Posterior vena cava (tissue), 2 donors: ENCODE measurements at regions not wholly inside any gene's neighbourhood (a gene's known extent, or its start where the extent isn't known, plus 50 kb on each side); places are given as distances from the start of the nearest gene placed in this dataset.

Experiments used
- DNase-seq: peaks from one replicate; pipeline ENCODE4 v3.0.0-alpha.2; 2020; ENCODE audit warnings: low spot score
- intact Hi-C, 2 donors: fragments of 100-400 bp; cut with DNase I; formaldehyde crosslinking; loops; one replicate each; pipeline versions ENCODE4 v1.14.1 to v1.14.2; 2022 to 2023
- donor health status: DM: yes; HTN: yes; CAD: no.
- donor health status: DM: yes; HTN: yes; CAD: no.

DNA sequence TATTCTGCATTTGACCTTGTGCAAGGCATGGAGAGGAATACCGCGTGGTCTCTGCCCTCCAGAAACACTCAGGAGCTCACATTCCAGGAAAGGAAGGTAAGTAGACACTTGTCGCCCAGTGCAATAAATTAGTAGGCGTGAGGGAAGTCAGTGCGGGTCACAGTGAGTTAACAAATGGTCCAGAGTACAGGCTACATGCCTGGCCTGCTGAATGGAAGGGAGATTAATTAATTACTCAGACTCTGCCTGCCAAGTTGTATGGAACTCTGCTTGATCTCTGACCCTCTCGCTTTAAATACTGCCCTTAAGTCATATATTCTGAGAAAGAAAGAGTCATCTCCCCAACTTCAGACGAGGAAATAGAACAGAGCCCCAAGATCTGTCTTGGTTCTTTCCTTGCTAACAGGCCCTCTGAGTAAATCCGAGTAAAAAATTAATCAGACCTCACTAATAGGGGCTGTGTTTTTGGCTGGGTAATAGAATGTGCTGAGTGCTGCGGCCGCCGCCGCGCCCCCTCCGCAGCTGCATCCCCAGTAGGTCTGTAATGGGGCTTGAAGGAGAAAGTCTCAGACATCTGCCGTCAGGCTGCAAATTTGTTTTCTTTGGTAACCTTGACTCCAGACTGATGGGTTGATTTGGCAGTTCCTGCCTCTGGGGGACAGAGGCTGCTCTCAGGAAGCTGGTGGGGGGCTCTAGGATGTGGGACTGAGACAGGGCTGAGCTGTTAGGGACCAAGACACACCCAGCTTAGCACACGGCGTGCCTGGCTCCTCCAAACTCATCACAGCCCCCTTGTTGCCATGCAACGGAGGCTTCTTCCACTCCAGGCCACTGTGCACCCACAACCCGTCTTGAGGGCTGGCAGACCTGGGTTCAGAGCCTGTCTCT, 144.4 kb downstream of the NSG2 start:
- intact Hi-C loops: no loop called here
- no peak for DNase-seq

DNA sequence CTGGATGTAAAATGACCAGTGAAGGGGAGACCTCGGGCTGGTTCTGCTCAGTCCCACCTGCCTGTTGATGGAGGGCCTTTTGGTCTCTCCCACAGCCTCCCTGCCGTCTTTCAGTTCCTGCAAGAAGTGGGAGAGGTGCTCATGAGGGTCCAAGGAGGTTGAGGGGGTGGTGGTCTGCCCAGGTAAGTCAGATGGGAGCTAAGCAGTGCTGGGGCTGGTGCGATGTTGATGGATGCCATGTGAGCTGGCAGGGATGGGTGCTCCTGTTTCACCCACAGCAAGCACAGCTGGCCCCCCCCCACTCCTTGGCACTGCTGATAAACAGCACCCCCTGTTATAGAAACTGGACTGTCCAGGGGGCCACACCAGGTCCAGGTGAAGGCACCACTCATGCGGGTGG, 145.6 kb downstream of the NSG2 start:
- DNase-seq: no peak
- intact Hi-C loops: no loop called here

- no peak for DNase-seq
- intact Hi-C loops: no loop called here
Observed at GRCh38 chr5:174191850-174192655, 146.5 kb downstream of the NSG2 start.

DNA sequence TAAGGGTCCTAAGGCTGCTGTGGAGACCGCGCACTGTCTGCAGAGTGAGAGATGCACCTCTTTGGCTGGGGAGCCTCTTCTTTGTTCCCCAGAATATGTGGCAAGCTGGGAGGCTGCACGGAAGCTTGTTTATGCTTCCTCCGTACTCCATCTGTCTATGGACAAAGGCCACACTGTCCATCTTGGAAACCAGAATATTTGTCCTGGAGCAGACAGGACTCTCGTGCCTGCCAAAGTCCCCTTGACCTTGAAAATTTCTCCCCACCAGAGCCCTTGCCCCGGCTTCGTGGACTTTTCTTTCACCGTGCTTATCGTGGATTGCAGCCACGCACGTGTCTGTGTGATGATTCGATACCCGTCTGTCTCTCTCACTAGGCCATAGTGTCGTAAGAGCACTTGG, 147.4 kb downstream of the NSG2 start:
- intact Hi-C loops: no loop called here
- no peak for DNase-seq

DNA sequence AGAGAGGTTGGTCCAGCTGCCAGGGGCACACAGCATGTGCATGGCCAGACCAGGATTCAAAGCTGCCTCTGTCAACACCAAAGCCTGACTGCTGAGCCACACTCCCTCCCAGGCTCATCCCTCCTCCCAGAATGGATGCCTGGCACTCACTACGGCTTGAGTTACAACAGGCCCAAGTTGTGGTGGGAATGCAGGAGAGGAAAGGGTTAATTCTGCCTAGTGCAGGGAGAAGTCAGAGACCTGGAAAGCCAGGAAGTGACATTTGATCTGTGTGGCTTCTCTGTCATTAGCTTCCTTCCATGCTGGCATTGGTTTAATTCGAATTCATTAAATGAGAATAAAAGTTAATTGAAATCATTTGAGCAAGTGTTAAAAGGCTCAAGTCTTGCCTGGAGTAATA, 150.0 kb downstream of the NSG2 start:
- no peak for DNase-seq
- intact Hi-C loops: no loop called here

DNA sequence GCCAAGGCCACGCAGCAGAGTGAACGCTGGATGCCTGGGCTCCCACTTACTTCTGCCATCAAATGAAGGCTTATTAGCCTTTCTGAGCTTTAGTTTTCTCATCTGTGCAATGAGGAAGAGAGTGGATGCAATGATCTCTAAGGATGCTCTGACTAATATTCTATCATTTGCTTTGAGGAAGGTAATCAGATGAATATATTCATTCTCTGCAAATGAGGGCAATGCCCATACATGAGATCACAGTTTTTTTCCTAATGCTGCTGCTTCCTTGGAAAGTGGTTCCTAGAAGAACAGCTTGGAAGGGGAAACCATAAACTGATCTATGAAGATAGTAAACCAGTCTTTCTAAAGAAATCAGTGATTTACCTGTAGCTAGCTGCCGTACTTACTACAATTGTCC, 152.4 kb downstream of the NSG2 start:
- intact Hi-C loops: no loop called here

DNA sequence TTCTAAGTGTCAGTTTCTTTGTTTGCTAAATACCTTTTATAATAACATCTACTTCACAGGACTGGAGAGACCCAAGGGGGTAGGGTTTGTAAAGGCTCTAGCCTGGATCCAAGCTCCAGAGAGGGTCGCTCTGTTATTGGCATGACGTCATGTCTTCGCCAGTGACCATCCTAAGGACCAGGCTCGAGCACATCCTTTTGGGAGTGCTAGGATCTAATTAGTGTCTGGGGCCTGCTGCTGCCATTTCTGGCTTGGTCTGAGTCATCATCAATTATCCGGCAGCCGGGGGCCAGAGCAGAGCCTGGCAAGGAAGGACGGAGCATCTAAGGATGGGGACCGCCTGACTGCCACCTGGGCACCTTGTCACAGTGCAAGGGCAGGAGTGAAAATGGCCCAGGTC, 153.0 kb downstream of the NSG2 start:
- DNase-seq: no peak
- intact Hi-C loops: no loop called here

More for the DNA sequence above, 152.4 kb downstream of the NSG2 start:
- no peak for DNase-seq

DNA sequence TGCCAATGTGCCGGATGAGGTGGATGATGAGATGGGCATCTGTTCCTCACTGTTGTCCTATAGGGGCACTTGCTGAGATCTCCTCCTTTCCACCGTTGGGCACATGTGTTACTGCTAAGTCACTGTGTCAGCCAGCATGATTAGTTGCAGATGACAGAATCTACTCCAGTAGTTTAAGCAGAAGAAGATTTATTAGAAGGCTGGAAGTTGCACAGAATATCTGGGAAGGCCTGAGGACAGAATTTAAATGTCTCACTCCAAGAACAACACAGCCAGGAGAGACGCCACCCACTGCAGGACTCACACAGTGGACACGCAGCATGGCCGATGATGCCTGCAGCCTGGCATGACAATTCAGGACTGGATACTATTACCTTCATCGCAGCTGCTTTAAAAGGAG, 157.5 kb downstream of the NSG2 start:
- intact Hi-C loops: no loop called here
- DNase-seq: no peak

GRCh38 chr5:174204535-174205313, 159.2 kb downstream of the NSG2 start:
- no peak for DNase-seq
- intact Hi-C loops: no loop called here

- intact Hi-C loops: no loop called here
- DNase-seq: no peak
Observed at GRCh38 chr5:174205939-174206338, 160.4 kb downstream of the NSG2 start.

DNA sequence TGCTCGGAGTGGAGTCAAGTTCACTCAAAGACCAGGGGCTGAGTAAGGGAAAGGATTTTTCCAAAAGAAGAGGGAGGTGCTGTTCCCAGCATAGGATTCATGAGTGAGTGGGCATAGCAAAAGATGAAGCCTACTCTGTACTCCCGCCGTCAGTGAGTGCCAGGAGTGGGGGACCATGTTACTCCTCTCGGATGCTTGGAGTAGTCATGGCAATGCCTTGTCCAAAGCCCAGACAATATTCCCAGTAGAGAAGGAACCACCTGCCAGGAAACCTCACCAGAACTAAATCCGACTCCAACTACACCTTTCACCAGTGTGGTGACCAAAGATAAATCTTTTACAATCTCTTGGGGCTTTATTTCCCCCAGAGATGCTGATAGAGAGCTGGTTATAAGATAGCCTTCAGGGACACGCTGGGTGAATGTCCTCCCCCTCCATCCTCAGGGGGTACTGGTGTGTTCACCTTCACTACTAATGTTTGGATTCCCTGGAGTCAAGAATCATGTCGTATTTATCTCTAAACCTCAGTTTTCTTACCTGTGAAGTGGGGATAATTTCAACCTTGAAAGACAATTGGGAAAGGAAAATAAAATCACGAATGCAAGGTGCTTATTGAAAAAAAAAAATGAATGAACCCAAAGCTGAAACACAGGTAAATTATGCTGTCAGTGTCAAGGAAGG, 165.2 kb downstream of the NSG2 start:
- intact Hi-C loops: no loop called here
- DNase-seq: no peak

- no peak for DNase-seq
- intact Hi-C loops: no loop called here
Observed at GRCh38 chr5:174211277-174211626, 165.7 kb downstream of the NSG2 start.

GRCh38 chr5:174217527-174217926, 172.0 kb downstream of the NSG2 start:
- intact Hi-C loops: no loop called here
- no peak for DNase-seq

DNA sequence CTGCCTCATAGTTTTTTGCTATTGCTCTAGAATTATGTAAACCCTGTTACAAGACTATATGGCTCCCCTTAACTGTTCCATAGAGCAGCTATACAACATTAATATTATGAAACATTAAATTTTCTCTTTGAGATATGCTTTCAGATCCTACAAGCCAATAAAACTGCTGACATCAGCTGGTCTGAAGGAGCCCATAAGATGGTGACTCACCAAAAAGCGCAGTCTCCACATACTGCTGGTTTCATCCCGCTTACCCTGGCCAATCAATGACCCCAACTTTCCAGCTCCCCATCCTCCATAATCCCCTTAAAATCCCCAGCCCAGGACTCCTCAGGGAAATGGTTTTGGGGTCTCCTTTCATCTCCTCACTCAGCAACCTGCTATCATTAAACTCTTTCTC, 172.7 kb downstream of the NSG2 start:
- DNase-seq: no peak

DNA sequence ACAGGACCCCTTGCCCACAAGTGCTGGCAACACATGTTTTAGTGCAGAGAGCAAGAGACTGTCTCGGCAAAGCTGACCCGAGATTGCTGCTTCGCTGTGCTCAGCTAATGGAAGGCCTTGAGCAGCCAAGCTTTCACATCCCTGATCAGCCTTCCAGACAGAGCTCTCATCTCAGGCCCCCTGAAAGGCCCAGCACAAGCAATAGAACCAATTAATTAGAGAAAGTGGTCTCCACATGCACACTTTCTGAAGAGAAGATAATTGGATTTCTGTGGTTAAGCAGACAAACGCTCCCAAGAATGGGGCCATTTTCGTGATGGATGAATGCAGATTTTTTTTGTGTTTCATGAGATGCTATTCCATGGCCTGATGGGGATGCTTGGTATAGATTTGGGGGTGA, 174.9 kb downstream of the NSG2 start:
- DNase-seq: no peak
- intact Hi-C loops: no loop called here

More for the DNA sequence above, 172.7 kb downstream of the NSG2 start:
- intact Hi-C loops: no loop called here

DNA sequence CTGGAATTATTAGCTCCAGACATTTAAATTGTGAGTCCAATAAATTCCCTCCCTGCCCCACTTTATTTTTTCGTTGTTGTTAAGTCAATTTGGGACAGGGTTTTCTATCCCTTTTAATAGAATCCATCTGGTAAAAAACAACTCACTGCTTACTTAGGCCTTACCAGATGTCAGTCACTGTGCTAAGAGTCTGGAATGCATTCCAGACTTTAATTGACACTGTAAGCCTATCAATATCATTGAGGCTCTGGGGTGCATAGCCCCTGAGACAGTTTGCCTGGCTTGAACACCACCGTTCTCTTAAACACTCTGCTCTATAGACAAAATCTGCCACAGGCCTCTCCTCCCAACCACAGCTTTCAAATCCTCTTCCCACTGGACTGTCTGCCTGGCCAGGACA, 175.9 kb downstream of the NSG2 start:
- intact Hi-C loops: no loop called here
- DNase-seq: no peak

GRCh38 chr5:174221946-174222345, 176.4 kb downstream of the NSG2 start:
- intact Hi-C loops: no loop called here
- no peak for DNase-seq

DNA sequence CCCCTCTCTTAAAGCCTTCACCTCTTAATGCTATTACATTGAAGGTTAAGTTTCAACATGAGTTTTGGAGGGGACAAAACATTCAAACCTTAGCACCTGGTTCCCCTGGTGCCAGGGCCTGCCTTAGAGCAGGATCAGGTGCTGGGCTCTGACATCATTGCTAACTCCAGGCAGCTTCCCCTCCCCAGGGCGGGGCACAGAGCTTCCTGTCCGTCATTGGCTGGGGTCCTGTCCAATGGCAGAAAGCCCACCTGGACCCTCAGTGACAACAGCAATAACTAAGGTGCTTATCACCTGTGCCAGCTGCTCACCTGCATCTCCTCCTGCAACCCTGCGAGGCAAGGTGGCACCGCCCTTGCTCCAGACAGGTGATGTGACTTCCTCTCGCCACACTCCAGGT, 177.4 kb downstream of the NSG2 start:
- intact Hi-C loops: no loop called here
- no peak for DNase-seq

GRCh38 chr5:174223355-174223754, 177.8 kb downstream of the NSG2 start:
- DNase-seq: no peak
- intact Hi-C loops: no loop called here

- no peak for DNase-seq
- intact Hi-C loops: no loop called here
Observed at GRCh38 chr5:174229068-174229467, 183.6 kb downstream of the NSG2 start.
